ENCODE measurements at regions not wholly inside any gene's neighbourhood (a gene's known extent, or its start where the extent isn't known, plus 50 kb on each side); places are given as distances from the start of the nearest gene placed in this dataset.
A peak's percentile ranks its signal among the peaks of the same experiment; 100 is the strongest.

DNA sequence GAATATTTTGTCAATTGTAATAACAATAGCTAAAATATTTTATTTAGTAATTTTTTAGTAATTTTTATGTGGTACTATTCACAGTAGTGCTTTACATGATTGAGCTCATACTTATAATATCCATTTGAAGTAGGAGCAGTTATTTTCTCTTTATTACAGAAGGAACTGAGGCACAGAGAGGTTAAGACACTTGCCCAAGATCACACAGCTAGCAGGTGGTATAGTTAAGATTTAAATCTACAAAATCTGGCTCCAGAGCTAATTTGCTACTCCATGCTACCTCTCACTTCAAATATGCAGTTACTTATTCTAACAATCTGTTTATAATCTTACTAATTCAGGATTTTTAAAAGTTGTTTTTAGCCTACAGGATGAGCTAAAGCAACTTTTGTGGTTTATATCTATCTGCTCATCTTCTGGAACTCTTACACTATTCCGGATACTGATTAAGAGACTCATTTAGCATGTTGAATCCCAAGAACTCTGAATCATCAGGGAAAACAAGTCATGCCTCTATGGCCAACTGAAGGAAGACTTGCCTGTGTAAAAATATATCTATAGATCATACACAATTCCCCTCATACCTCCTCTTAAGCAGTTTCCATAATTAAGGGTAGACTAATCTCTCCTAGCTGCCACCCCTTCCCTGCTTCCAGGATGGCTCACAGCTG lies 324.2 kb downstream of the UBE3D start:
- no peaks in the 10 kb centered on the region for H3K79me1 ChIP-seq (replicated peaks; ENCODE audit: low read length, poor library complexity, severe bottlenecking)
- no peak overlapping the region for H4K8ac ChIP-seq (ENCODE audit: low read length)
- H3K4me2 ChIP-seq (ENCODE audit: low read length, poor library complexity, severe bottlenecking) = no peak overlapping the region
- no peak overlapping the region for H4K91ac ChIP-seq (ENCODE audit: low read length)
- H3K4me1 ChIP-seq (ENCODE audit: control insufficient read depth, insufficient read depth, low read depth, low read length) = no peaks in the 10 kb centered on the region
- H3K23ac ChIP-seq (ENCODE audit: low read length in 2 of 2) = no peak overlapping the region
- no peak overlapping the region for H2AK5ac ChIP-seq (ENCODE audit: low read length, severe bottlenecking)
- no peaks in the 10 kb centered on the region for H3K9me3 ChIP-seq (ENCODE audit: control insufficient read depth, low read length)
- H2BK120ac ChIP-seq (ENCODE audit: low read depth, low read length) = no peak overlapping the region
- H2BK5ac ChIP-seq (ENCODE audit: low read depth, low read length, poor library complexity, severe bottlenecking) = no peak overlapping the region
- H3K18ac ChIP-seq (ENCODE audit: low read depth in 1 of 2, low read length in 2 of 2) = no peak overlapping the region
- H3K27ac ChIP-seq (ENCODE audit: low read length, poor library complexity, severe bottlenecking) = no peak overlapping the region
- peak; percentile 2 for DNase-seq
- no peaks in the 10 kb centered on the region for H3K36me3 ChIP-seq (ENCODE audit: control insufficient read depth in 1 of 2, insufficient read depth in 2 of 2, low read depth in 1 of 2, low read length in 2 of 2)
- no peak overlapping the region for H3K14ac ChIP-seq (ENCODE audit: low read length in 2 of 2)
- no peak overlapping the region for H3K9ac ChIP-seq (ENCODE audit: low read length)
- no peak overlapping the region for H3K4me3 ChIP-seq (ENCODE audit: insufficient read depth in 1 of 2, low read depth in 1 of 2, low read length in 2 of 2)
- WGBS = 73% methylated on average over 1 of the region's 1 CpG
- H2AFZ ChIP-seq (ENCODE audit: low read depth, low read length) = no peak overlapping the region
- H2BK12ac ChIP-seq (ENCODE audit: low read length in 2 of 2) = no peak overlapping the region
- H3K4ac ChIP-seq (ENCODE audit: low read depth in 1 of 2, low read length in 2 of 2) = no peak overlapping the region
- no peak overlapping the region for H2BK15ac ChIP-seq (ENCODE audit: low read depth, poor library complexity, severe bottlenecking)
- H3K27me3 ChIP-seq (ENCODE audit: control insufficient read depth in 1 of 2, insufficient read depth in 1 of 2, low read length in 2 of 2) = no peaks in the 10 kb centered on the region

DNA sequence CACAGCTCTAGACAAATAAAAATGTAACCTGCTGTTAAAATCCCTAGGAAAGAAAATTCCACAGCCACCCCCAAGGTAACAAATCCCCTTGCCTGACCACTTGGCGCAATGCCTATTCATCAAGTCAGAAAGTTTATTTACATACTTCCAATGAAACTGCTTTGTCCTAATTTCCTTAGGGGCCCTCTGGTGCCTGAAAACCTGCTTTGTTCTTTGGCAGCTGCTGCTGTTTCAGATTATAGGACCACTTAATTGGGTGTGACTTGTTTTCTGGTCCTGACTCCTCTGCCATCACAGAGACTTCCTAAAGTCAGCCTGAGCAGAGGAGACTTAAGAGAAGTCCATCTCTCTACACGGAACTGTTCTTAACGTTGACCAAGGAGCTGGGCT lies 323.6 kb downstream of the UBE3D start:
- Histone ChIP-seq H2AK5ac (ENCODE audit: low read length, severe bottlenecking) (no peak overlapping the region), H2BK5ac (ENCODE audit: low read depth, low read length, poor library complexity, severe bottlenecking) (no peak overlapping the region), H3K4me3 (ENCODE audit: insufficient read depth in 1 of 2, low read depth in 1 of 2, low read length in 2 of 2) (no peak overlapping the region)

DNA sequence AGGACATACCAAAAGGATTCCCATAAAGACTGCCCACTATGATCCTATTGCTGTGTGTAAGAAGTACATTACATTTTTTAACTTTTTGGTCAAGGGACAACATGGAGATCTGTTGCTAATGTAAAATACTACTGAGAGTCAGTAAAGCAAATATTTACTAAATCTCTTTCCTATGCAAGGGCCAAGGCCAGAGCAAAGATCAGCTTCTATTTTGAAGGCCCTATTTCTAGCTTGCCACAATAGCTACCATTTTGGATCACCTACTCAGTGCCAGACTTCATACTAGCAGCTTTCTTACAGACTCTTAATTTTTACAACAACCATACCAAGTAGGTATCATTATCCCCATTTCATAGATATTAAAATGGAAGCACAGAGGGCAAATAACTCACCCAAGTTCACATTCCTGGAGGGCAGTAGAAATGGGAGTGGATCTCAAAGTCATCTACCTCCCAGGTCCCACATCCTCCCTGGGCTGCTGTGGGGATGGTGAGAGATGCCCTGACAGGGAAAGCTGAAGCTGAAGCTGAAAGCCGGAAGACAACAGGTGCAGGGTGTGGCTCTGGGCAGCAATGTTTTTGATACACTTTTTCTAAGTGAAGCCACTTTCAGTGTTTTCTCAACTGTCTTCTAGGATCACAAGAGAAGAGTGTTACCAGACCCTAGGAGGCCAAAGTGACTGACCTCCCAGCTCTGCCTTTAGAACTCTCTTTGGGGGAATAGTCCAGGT lies 321.2 kb downstream of the UBE3D start:
- Histone ChIP-seq H3K4me2 (ENCODE audit: low read length, poor library complexity, severe bottlenecking) (no peak overlapping the region), H4K91ac (ENCODE audit: low read length) (no peak overlapping the region), H2BK120ac (ENCODE audit: low read depth, low read length) (no peak overlapping the region), H2BK12ac (ENCODE audit: low read length in 2 of 2) (no peak overlapping the region), H2BK5ac (ENCODE audit: low read depth, low read length, poor library complexity, severe bottlenecking) (no peak overlapping the region), H4K8ac (ENCODE audit: low read length) (no peak overlapping the region), H3K4ac (ENCODE audit: low read depth in 1 of 2, low read length in 2 of 2) (no peak overlapping the region), H3K18ac (ENCODE audit: low read depth in 1 of 2, low read length in 2 of 2) (no peak overlapping the region), H3K27me3 (ENCODE audit: control insufficient read depth in 1 of 2, insufficient read depth in 1 of 2, low read length in 2 of 2) (no peaks in the 10 kb centered on the region), H2AFZ (ENCODE audit: low read depth, low read length) (no peak overlapping the region), H3K9me3 (ENCODE audit: control insufficient read depth, low read length) (no peaks in the 10 kb centered on the region), H3K9ac (ENCODE audit: low read length) (no peak overlapping the region), H3K4me1 (ENCODE audit: control insufficient read depth, insufficient read depth, low read depth, low read length) (no peaks in the 10 kb centered on the region), H3K27ac (ENCODE audit: low read length, poor library complexity, severe bottlenecking) (no peak overlapping the region), H3K4me3 (ENCODE audit: insufficient read depth in 1 of 2, low read depth in 1 of 2, low read length in 2 of 2) (no peak overlapping the region), H3K23ac (ENCODE audit: low read length in 2 of 2) (no peak overlapping the region), H3K14ac (ENCODE audit: low read length in 2 of 2) (no peak overlapping the region), H3K79me1 (replicated peaks; ENCODE audit: low read length, poor library complexity, severe bottlenecking) (no peaks in the 10 kb centered on the region), H2AK5ac (ENCODE audit: low read length, severe bottlenecking) (no peak overlapping the region), H3K36me3 (ENCODE audit: control insufficient read depth in 1 of 2, insufficient read depth in 2 of 2, low read depth in 1 of 2, low read length in 2 of 2) (no peaks in the 10 kb centered on the region), H2BK15ac (ENCODE audit: low read depth, poor library complexity, severe bottlenecking) (no peak overlapping the region)
- DNase-seq = no peak
- WGBS = 80% methylated on average over 1 of the region's 1 CpG

More for the DNA sequence above, 323.6 kb downstream of the UBE3D start:
- H3K23ac ChIP-seq (ENCODE audit: low read length in 2 of 2) = no peak overlapping the region
- no peak overlapping the region for H2BK12ac ChIP-seq (ENCODE audit: low read length in 2 of 2)
- WGBS = 95% methylated on average over 3 of the region's 3 CpGs
- no peak overlapping the region for H2BK120ac ChIP-seq (ENCODE audit: low read depth, low read length)
- H3K9me3 ChIP-seq (ENCODE audit: control insufficient read depth, low read length) = no peaks in the 10 kb centered on the region
- no peak overlapping the region for H3K9ac ChIP-seq (ENCODE audit: low read length)
- no peak overlapping the region for H3K14ac ChIP-seq (ENCODE audit: low read length in 2 of 2)
- no peak for DNase-seq
- no peak overlapping the region for H2AFZ ChIP-seq (ENCODE audit: low read depth, low read length)
- H2BK15ac ChIP-seq (ENCODE audit: low read depth, poor library complexity, severe bottlenecking) = no peak overlapping the region
- H3K4ac ChIP-seq (ENCODE audit: low read depth in 1 of 2, low read length in 2 of 2) = no peak overlapping the region
- H3K79me1 ChIP-seq (replicated peaks; ENCODE audit: low read length, poor library complexity, severe bottlenecking) = no peaks in the 10 kb centered on the region
- H3K36me3 ChIP-seq (ENCODE audit: control insufficient read depth in 1 of 2, insufficient read depth in 2 of 2, low read depth in 1 of 2, low read length in 2 of 2) = no peaks in the 10 kb centered on the region
- no peaks in the 10 kb centered on the region for H3K27me3 ChIP-seq (ENCODE audit: control insufficient read depth in 1 of 2, insufficient read depth in 1 of 2, low read length in 2 of 2)
- no peak overlapping the region for H4K91ac ChIP-seq (ENCODE audit: low read length)
- H3K18ac ChIP-seq (ENCODE audit: low read depth in 1 of 2, low read length in 2 of 2) = no peak overlapping the region
- no peak overlapping the region for H3K4me2 ChIP-seq (ENCODE audit: low read length, poor library complexity, severe bottlenecking)
- H4K8ac ChIP-seq (ENCODE audit: low read length) = no peak overlapping the region
- no peaks in the 10 kb centered on the region for H3K4me1 ChIP-seq (ENCODE audit: control insufficient read depth, insufficient read depth, low read depth, low read length)
- no peak overlapping the region for H3K27ac ChIP-seq (ENCODE audit: low read length, poor library complexity, severe bottlenecking)

DNA sequence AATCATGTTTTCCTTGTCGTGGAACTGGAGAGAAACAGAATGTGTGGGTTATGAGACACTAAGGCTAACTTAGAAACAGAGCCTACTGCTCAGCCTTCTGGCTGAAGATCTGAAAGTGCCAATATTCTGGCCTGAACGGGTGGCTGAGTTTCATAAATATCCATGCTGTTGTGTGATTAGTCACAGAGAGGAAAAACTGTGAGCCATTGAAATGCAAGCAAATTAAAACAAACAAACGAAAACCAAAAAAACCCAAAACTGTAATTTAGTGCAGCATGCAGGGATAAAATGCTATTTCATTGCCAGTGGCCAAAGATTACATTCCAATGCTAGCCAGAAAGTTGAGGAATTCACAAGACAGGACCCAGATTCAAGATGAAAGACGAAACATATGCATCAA lies 315.1 kb downstream of the UBE3D start:
- 80% methylated on average over 2 of the region's 4 CpGs for whole genome bisulfite sequencing

More for the DNA sequence above, 315.1 kb downstream of the UBE3D start:
- no peak overlapping the region for H3K18ac ChIP-seq (ENCODE audit: low read depth in 1 of 2, low read length in 2 of 2)
- H3K9me3 ChIP-seq (ENCODE audit: control insufficient read depth, low read length) = no peaks in the 10 kb centered on the region
- no peaks in the 10 kb centered on the region for H3K79me1 ChIP-seq (replicated peaks; ENCODE audit: low read length, poor library complexity, severe bottlenecking)
- H3K4me3 ChIP-seq (ENCODE audit: insufficient read depth in 1 of 2, low read depth in 1 of 2, low read length in 2 of 2) = no peak overlapping the region
- no peak overlapping the region for H2BK5ac ChIP-seq (ENCODE audit: low read depth, low read length, poor library complexity, severe bottlenecking)
- no peak overlapping the region for H3K4ac ChIP-seq (ENCODE audit: low read depth in 1 of 2, low read length in 2 of 2)
- DNase-seq = no peak
- no peak overlapping the region for H2BK120ac ChIP-seq (ENCODE audit: low read depth, low read length)
- no peak overlapping the region for H3K23ac ChIP-seq (ENCODE audit: low read length in 2 of 2)
- H3K27me3 ChIP-seq (ENCODE audit: control insufficient read depth in 1 of 2, insufficient read depth in 1 of 2, low read length in 2 of 2) = no peaks in the 10 kb centered on the region
- no peak overlapping the region for H4K91ac ChIP-seq (ENCODE audit: low read length)
- no peak overlapping the region for H2AK5ac ChIP-seq (ENCODE audit: low read length, severe bottlenecking)
- H3K9ac ChIP-seq (ENCODE audit: low read length) = no peak overlapping the region
- peak overlapping the region; percentile 26 for H3K27ac ChIP-seq (ENCODE audit: low read length, poor library complexity, severe bottlenecking)
- no peak overlapping the region for H2AFZ ChIP-seq (ENCODE audit: low read depth, low read length)
- H2BK12ac ChIP-seq (ENCODE audit: low read length in 2 of 2) = no peak overlapping the region
- no peaks in the 10 kb centered on the region for H3K36me3 ChIP-seq (ENCODE audit: control insufficient read depth in 1 of 2, insufficient read depth in 2 of 2, low read depth in 1 of 2, low read length in 2 of 2)
- H3K14ac ChIP-seq (ENCODE audit: low read length in 2 of 2) = no peak overlapping the region
- H2BK15ac ChIP-seq (ENCODE audit: low read depth, poor library complexity, severe bottlenecking) = no peak overlapping the region
- no peak overlapping the region for H4K8ac ChIP-seq (ENCODE audit: low read length)
- H3K4me2 ChIP-seq (ENCODE audit: low read length, poor library complexity, severe bottlenecking) = no peak overlapping the region
- no peaks in the 10 kb centered on the region for H3K4me1 ChIP-seq (ENCODE audit: control insufficient read depth, insufficient read depth, low read depth, low read length)

Measured in mesenchymal stem cell (in vitro differentiated cells and primary cell).